ENCODE measurements at regions not wholly inside any gene's neighbourhood (a gene's known extent, or its start where the extent isn't known, plus 50 kb on each side); places are given as distances from the start of the nearest gene placed in this dataset.

DNA sequence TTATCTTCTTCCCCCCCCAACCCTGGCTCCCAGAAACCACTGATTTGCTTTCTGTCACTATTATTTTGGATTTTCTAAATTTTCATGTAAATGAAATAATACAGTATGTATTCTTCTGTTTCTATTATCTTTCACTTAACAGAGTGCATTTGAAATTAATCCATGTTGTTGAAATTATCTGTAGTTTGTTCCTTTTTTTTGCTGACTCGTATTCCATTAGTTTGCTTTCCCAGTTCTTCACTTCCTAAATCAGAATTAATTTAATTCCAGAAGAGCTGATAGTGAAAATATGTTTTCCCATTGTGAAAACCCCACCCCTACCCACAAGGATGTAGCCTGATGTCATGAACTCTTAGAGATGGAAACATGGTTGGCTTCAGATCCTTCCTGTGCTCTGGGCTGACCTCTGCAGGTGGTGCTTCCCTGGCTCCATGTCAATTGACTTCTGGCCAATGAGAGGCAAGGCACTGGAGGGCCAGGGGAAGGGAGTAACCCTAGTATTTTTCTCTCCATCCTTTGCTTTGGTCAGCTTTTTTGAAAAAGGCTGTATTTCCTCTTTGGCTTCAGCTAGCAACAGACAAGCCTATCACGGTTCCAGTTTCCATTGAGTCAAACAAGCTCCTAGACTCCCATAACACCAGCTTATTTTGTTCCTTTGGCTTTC lies 244.4 kb upstream of the HSF2 start:
- TF ChIP-seq, protein P1, sequence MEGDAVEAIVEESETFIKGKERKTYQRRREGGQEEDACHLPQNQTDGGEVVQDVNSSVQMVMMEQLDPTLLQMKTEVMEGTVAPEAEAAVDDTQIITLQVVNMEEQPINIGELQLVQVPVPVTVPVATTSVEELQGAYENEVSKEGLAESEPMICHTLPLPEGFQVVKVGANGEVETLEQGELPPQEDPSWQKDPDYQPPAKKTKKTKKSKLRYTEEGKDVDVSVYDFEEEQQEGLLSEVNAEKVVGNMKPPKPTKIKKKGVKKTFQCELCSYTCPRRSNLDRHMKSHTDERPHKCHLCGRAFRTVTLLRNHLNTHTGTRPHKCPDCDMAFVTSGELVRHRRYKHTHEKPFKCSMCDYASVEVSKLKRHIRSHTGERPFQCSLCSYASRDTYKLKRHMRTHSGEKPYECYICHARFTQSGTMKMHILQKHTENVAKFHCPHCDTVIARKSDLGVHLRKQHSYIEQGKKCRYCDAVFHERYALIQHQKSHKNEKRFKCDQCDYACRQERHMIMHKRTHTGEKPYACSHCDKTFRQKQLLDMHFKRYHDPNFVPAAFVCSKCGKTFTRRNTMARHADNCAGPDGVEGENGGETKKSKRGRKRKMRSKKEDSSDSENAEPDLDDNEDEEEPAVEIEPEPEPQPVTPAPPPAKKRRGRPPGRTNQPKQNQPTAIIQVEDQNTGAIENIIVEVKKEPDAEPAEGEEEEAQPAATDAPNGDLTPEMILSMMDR (conservative IDR thresholded peaks at IDR 0.05; ENCODE audit: low read depth, low read length), result no peak
- DNase-seq (ENCODE audit: low read depth), result no peak
- no peak overlapping the region for H3K4me3 ChIP-seq (ENCODE audit: low read depth, low read length)

DNA sequence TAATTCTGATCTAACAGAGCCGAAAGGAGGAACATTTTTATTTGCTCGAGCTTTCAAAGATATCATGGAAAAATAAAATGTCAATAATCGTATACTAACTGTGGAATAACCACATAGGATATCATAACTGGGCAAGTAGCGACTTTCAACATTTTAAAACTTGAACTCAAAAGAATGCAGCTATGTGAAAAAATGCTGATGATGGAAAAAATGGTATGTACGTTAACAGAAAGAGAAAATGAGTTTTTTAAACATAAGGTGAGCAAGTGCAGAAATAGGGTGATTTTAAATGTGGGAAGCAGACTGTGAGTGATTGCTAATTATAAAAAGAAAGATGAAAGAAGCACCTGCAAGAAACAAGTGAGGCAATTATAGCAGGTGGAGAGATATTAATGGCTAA lies 238.3 kb upstream of the HSF2 start:
- TF ChIP-seq, protein P1 (conservative IDR thresholded peaks at IDR 0.05; ENCODE audit: low read depth, low read length), result no peak
- DNase-seq (ENCODE audit: low read depth), result no peak
- H3K4me3 ChIP-seq (ENCODE audit: low read depth, low read length), result no peak overlapping the region

DNA sequence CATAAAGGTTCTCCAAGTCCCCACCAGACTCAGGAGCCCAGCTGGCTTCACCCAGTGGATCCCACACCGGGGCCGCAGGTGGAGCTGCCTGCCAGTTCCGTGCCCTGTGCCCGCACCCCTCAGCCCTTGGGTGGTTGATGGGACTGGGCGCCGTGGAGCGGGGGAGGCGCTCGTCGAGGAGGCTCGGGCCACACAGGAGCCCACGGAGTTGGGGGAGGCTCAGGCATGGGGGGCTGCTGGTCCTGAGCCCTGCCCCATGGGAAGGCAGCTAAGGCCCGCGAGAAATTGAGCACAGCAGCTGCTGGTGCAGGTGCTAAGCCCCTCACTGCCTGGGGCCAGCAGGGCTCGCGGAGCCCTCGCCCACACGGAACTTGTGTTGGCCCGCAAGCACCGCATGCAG lies 234.4 kb upstream of the HSF2 start:
- no peak for DNase-seq (ENCODE audit: low read depth)
- no peak overlapping the region for H3K4me3 ChIP-seq (ENCODE audit: low read depth, low read length)
- TF ChIP-seq, protein P1 (conservative IDR thresholded peaks at IDR 0.05; ENCODE audit: low read depth, low read length), result no peak

DNA sequence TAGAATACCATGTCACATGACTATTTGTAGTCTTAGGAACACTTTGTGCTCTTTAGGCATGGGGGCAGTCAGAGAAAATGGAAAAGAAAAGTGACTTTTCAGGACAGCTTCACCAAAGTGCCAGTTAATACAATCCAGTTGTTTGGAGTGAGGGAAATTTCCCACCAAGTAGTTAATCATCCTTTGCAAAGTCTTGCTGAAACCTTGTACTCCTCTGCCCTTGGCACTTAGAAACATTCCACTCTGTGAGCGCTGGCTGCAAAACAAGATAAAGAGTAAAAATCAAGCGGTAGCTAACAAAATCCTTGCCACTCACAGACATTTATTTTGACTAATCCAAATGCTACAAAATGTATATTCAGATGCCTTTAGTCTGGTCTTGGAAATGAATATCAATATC lies 229.2 kb upstream of the HSF2 start:
- no peak for DNase-seq (ENCODE audit: low read depth)
- no peak overlapping the region for H3K4me3 ChIP-seq (ENCODE audit: low read depth, low read length)
- TF ChIP-seq, protein P1 (conservative IDR thresholded peaks at IDR 0.05; ENCODE audit: low read depth, low read length), result no peak

DNA sequence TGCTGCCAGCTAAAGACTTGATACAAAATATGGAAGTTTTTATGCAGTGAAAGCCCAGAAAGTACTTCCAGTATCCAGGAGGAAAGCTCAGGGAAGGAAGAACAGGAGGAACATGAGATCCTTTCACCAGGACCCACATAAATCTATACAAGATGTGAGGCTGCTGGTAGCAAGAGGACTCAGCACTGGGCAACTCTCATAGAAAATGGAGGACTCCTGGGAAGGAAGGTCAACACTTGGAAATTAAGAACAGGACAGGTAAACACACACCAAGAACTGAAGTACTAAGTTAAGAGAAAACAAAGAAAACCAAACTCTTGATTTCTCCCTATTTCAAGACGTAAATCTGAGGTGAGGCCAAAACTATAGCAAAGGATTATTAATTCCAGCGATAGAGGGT lies 220.5 kb upstream of the HSF2 start:
- H3K4me3 ChIP-seq (ENCODE audit: low read depth, low read length), result no peak overlapping the region
- DNase-seq (ENCODE audit: low read depth), result no peak
- TF ChIP-seq, protein P1 (conservative IDR thresholded peaks at IDR 0.05; ENCODE audit: low read depth, low read length), result no peak

DNA sequence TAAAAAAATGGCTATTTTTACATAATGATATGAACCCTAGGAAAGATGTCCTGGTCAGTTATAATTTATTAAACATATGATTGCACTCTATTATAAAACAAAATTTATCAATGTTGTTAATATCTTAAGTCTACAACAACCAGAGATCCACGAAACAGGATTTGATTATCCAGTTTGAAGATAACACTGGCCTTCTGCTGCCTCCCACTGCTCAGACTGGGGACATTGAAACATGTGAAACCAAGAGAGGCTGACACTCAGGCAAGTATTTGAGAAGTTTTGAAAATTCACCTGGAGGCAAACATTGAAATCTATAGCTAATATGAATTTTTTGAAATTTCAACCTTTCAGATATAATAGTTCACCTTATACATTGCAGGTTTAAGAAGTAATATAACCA lies 219.3 kb upstream of the HSF2 start:
- no peak overlapping the region for H3K4me3 ChIP-seq (ENCODE audit: low read depth, low read length)
- peak; percentile 47 for DNase-seq (ENCODE audit: low read depth)
- TF ChIP-seq, protein P1 (conservative IDR thresholded peaks at IDR 0.05; ENCODE audit: low read depth, low read length), result peak; percentile 50

DNA sequence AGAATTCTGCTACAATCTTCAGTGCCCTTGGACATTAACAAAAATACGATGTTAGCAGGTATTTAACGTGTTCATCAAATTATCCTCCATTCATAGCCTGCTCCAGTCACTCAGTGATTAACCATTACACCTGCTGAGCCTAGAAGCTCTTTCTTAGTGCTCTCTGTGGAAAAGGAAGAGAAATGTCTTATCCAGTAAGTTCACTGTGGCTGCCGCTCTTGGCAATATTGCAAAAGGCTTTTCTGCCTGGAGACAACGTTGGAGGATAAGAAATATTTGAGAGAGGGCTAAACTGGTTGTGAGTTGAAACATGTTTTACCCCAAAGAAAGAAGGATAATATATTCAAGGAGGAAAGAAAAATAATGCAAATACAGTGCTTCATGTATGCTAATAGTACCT lies 217.4 kb upstream of the HSF2 start:
- DNase-seq (ENCODE audit: low read depth), result no peak
- H3K4me3 ChIP-seq (ENCODE audit: low read depth, low read length), result no peak overlapping the region
- TF ChIP-seq, protein P1 (conservative IDR thresholded peaks at IDR 0.05; ENCODE audit: low read depth, low read length), result no peak

All from choroid plexus epithelial cell (primary cell).